HG02981 (cell line): ENCODE measurements at regions not wholly inside any gene's neighbourhood (a gene's known extent, or its start where the extent isn't known, plus 50 kb on each side); places are given as distances from the start of the nearest gene placed in this dataset.
A peak's percentile ranks its signal among the peaks of the same experiment; 100 is the strongest.
"Not testable (repeated sequence)": the region's sequence is repeated elsewhere in the genome, so short reads cannot be mapped to it uniquely, and the experiment has no call there.

Source experiments
- ATAC-seq: cut with Tn5 transposase; IDR thresholded peaks from one replicate; pipeline ENCODE4 v1.9.1; 2021; ENCODE audit warnings: mild to moderate bottlenecking, moderate library complexity; ENCODE audit not compliant: unreplicated experiment

- no peak for ATAC-seq
Observed at GRCh38 chrX:97850911-97851310, 967.2 kb downstream of the RPA4 start.

GRCh38 chrX:97854086-97854485 is 970.4 kb downstream of the RPA4 start:
- ATAC-seq: no peak

- ATAC-seq: no peak
Observed at GRCh38 chrX:97858592-97858991, 974.9 kb downstream of the RPA4 start.

GRCh38 chrX:97860226-97860625 is 976.5 kb downstream of the RPA4 start:
- no peak for ATAC-seq

- ATAC-seq: no peak
Observed at GRCh38 chrX:97863261-97863660, 979.6 kb downstream of the RPA4 start.

GRCh38 chrX:97867266-97867665 is 983.6 kb downstream of the RPA4 start:
- ATAC-seq: no peak

GRCh38 chrX:97876697-97877407 is 993.1 kb downstream of the RPA4 start:
- ATAC-seq: no peak

- ATAC-seq: no peak
Observed at GRCh38 chrX:97882306-97882705, 998.6 kb downstream of the RPA4 start.

GRCh38 chrX:97895751-97896150 is 1012.0 kb downstream of the RPA4 start:
- no peak for ATAC-seq

- ATAC-seq: no peak
Observed at GRCh38 chrX:97897998-97898397, 1014.3 kb downstream of the RPA4 start.

- no peak for ATAC-seq
Observed at GRCh38 chrX:97898798-97899197, 1015.1 kb downstream of the RPA4 start.

- no peak for ATAC-seq
Observed at GRCh38 chrX:97907791-97908190, 1024.1 kb downstream of the RPA4 start.

GRCh38 chrX:97909245-97909644 is 1025.5 kb downstream of the RPA4 start:
- ATAC-seq: peak; percentile 94

GRCh38 chrX:97915390-97915789 is 1031.7 kb downstream of the RPA4 start:
- ATAC-seq: not testable (repeated sequence)

- ATAC-seq: not testable (repeated sequence)
Observed at GRCh38 chrX:97921223-97921622, 1037.5 kb downstream of the RPA4 start.

GRCh38 chrX:97931586-97931985 is 1047.9 kb downstream of the RPA4 start:
- ATAC-seq: no peak

- no peak for ATAC-seq
Observed at GRCh38 chrX:97936296-97936695, 1052.6 kb downstream of the RPA4 start.

GRCh38 chrX:97938706-97939105 is 1055.0 kb downstream of the RPA4 start:
- ATAC-seq: no peak

GRCh38 chrX:97968376-97969163 is 1084.9 kb downstream of the RPA4 start:
- no peak for ATAC-seq

- no peak for ATAC-seq
Observed at GRCh38 chrX:97984641-97985040, 1100.9 kb downstream of the RPA4 start.

- ATAC-seq: no peak
Observed at GRCh38 chrX:97985096-97985495, 1101.4 kb downstream of the RPA4 start.

- ATAC-seq: no peak
Observed at GRCh38 chrX:97987979-97988378, 1104.3 kb downstream of the RPA4 start.
